ENCODE measurements at regions not wholly inside any gene's neighbourhood (a gene's known extent, or its start where the extent isn't known, plus 50 kb on each side); places are given as distances from the start of the nearest gene placed in this dataset.

- no peaks in the 10 kb centered on the region for H3K36me3 ChIP-seq (replicated peaks in 1 of 2; ENCODE audit: control insufficient read depth in 1 of 2, insufficient read depth in 2 of 2, low read length in 2 of 2)
- H3K27ac ChIP-seq (ENCODE audit: extremely low read length, insufficient read depth, low read length), result no peak overlapping the region
- H3K4me1 ChIP-seq (ENCODE audit: insufficient read depth, low read length), result no peaks in the 10 kb centered on the region
- DNase-seq (ENCODE audit: low spot score) (no peak), ATAC-seq (no peak), FAIRE-seq (no peak)
- no peak overlapping the region for H3K4me3 ChIP-seq (replicated peaks in 1 of 3; ENCODE audit: insufficient read depth in 1 of 3, low read depth in 2 of 3, low read length in 3 of 3)
- intact Hi-C loops (cut with micrococcal nuclease; ENCODE audit: unreplicated experiment) (no loop called here), in situ Hi-C loops (cut with HindIII; ENCODE audit: extremely low pct_ligation_motif_present, low pct_unique_long_range_greater_than_20kb) (no loop called here)
- H4K20me1 ChIP-seq (ENCODE audit: insufficient read depth, low read length), result no peaks in the 10 kb centered on the region
- H3K79me2 ChIP-seq (ENCODE audit: insufficient read depth, low read length), result no peaks in the 10 kb centered on the region
- no peak for TF ChIP-seq SALL1 (CRISPR knock-in tag; IDR thresholded peaks at IDR 0.05)
- no peak for TF ChIP-seq KLF11 (CRISPR knock-in tag; IDR thresholded peaks at IDR 0.05)
- no peak for TF ChIP-seq KMT2A (CRISPR knock-in tag; IDR thresholded peaks at IDR 0.05)
- no peak for TF ChIP-seq ZNF10 (CRISPR knock-in tag; IDR thresholded peaks at IDR 0.05; ENCODE audit: borderline replicate concordance, low read depth)
- TF ChIP-seq, protein P1, sequence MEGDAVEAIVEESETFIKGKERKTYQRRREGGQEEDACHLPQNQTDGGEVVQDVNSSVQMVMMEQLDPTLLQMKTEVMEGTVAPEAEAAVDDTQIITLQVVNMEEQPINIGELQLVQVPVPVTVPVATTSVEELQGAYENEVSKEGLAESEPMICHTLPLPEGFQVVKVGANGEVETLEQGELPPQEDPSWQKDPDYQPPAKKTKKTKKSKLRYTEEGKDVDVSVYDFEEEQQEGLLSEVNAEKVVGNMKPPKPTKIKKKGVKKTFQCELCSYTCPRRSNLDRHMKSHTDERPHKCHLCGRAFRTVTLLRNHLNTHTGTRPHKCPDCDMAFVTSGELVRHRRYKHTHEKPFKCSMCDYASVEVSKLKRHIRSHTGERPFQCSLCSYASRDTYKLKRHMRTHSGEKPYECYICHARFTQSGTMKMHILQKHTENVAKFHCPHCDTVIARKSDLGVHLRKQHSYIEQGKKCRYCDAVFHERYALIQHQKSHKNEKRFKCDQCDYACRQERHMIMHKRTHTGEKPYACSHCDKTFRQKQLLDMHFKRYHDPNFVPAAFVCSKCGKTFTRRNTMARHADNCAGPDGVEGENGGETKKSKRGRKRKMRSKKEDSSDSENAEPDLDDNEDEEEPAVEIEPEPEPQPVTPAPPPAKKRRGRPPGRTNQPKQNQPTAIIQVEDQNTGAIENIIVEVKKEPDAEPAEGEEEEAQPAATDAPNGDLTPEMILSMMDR (CRISPR knock-in tag; IDR thresholded peaks at IDR 0.05), result no peak
- TF ChIP-seq MED8 (CRISPR knock-in tag; IDR thresholded peaks at IDR 0.05; ENCODE audit: insufficient replicate concordance), result no peak
- no peak for TF ChIP-seq SIX1 (CRISPR knock-in tag; IDR thresholded peaks at IDR 0.05; ENCODE audit: borderline replicate concordance)
- TF ChIP-seq ZNF367 (CRISPR knock-in tag; IDR thresholded peaks at IDR 0.05; ENCODE audit: borderline replicate concordance), result no peak
- no peak for TF ChIP-seq MYNN (CRISPR knock-in tag; IDR thresholded peaks at IDR 0.05; ENCODE audit: low read depth)
- no peak for TF ChIP-seq PAX8 (CRISPR knock-in tag; IDR thresholded peaks at IDR 0.05; ENCODE audit: borderline replicate concordance)
- no peak for TF ChIP-seq RXRB (CRISPR knock-in tag; IDR thresholded peaks at IDR 0.05; ENCODE audit: borderline replicate concordance)
- TF ChIP-seq MBNL3 (CRISPR knock-in tag; conservative IDR thresholded peaks at IDR 0.05), result no peak
- TF ChIP-seq ZFP41 (CRISPR knock-in tag; IDR thresholded peaks at IDR 0.05; ENCODE audit: borderline replicate concordance), result no peak
- no peak for TF ChIP-seq TSC22D2 (CRISPR knock-in tag; IDR thresholded peaks at IDR 0.05; ENCODE audit: borderline replicate concordance)
- TF ChIP-seq ZNF550 (CRISPR knock-in tag; IDR thresholded peaks at IDR 0.05; ENCODE audit: borderline replicate concordance), result no peak
- BruUV-seq (replicated peaks), result no TSS peak
- peaks cover 54% of the 10 kb centered on the region for H3K9me3 ChIP-seq (ENCODE audit: low read length)
- H2AFZ ChIP-seq (ENCODE audit: low read length), result no peak overlapping the region
- ChIA-PET CTCF (ENCODE audit: low intra/inter-chr PET ratio, low total read pairs) (no interaction called here), POLR2A (no interaction called here)
- H3K4me2 ChIP-seq (ENCODE audit: low read depth, low read length), result no peak overlapping the region
- no peak overlapping the region for H3K9ac ChIP-seq (ENCODE audit: insufficient read depth, low read depth, low read length)
- no peaks in the 10 kb centered on the region for H3K27me3 ChIP-seq (ENCODE audit: control insufficient read depth in 1 of 2, insufficient read depth in 2 of 2, low read length in 2 of 2)
Measured at GRCh38 chr4:44093390-44093789, 355.2 kb downstream of the KCTD8 start.

All from HepG2 (cell line).